H9 (cell line): ENCODE measurements at regions not wholly inside any gene's neighbourhood (a gene's known extent, or its start where the extent isn't known, plus 50 kb on each side); places are given as distances from the start of the nearest gene placed in this dataset.

Experiments
- DNase-seq: peaks from one replicate; pipeline ENCODE4 v3.0.0-alpha.2; 2017
- H2AFZ ChIP-seq: one replicate; pipeline ENCODE4 v1.6.1; 2013; ENCODE audit warnings: mild to moderate bottlenecking, low read length, control low read depth, moderate library complexity
- H2AK5ac ChIP-seq: 2 replicates; pipeline ENCODE4 v1.6.1; 2013; ENCODE audit warnings: low read length, control low read depth, mixed read lengths; ENCODE audit not compliant: insufficient read length
- H2BK120ac ChIP-seq: one replicate; pipeline ENCODE4 v1.6.1; 2013; ENCODE audit warnings: low read depth, mild to moderate bottlenecking, low read length, control low read depth, inconsistent platforms; ENCODE audit not compliant: poor library complexity, severe bottlenecking
- H2BK12ac ChIP-seq: 2 replicates; pipeline ENCODE4 v1.6.1; 2013; ENCODE audit warnings: low read length, control low read depth, mixed read lengths, low read depth; ENCODE audit not compliant: insufficient read length
- H2BK15ac ChIP-seq: 2 replicates; pipeline ENCODE4 v1.6.1; 2013; ENCODE audit warnings: low read depth, low read length, control low read depth
- H2BK20ac ChIP-seq: one replicate; pipeline ENCODE4 v1.6.1; 2013; ENCODE audit warnings: low read depth, mild to moderate bottlenecking, low read length, control low read depth, inconsistent platforms; ENCODE audit not compliant: poor library complexity, severe bottlenecking
- H2BK5ac ChIP-seq: 2 replicates; pipeline ENCODE4 v1.6.1; 2013; ENCODE audit warnings: low read length, control low read depth, mixed read lengths; ENCODE audit not compliant: insufficient read length
- H3K14ac ChIP-seq: 2 replicates; pipeline ENCODE4 v1.6.1; 2013; ENCODE audit warnings: low read length, control low read depth; ENCODE audit not compliant: insufficient read depth
- H3K18ac ChIP-seq: 2 replicates; pipeline ENCODE4 v1.6.1; 2013; ENCODE audit warnings: low read depth, mild to moderate bottlenecking, mixed read lengths, low read length, control low read depth; ENCODE audit not compliant: insufficient read length
- H3K23ac ChIP-seq: 2 replicates; pipeline ENCODE4 v1.6.1; 2013; ENCODE audit warnings: low read length, control low read depth, mixed read lengths, low read depth; ENCODE audit not compliant: insufficient read length
- H3K23me2 ChIP-seq: 2 replicates; pipeline ENCODE4 v1.6.1; 2013; ENCODE audit warnings: low read depth, mild to moderate bottlenecking, mixed read lengths, low read length, control low read depth; ENCODE audit not compliant: insufficient read length, poor library complexity, severe bottlenecking
- H3K27ac ChIP-seq: 2 replicates; pipeline ENCODE4 v1.5.1; 2013; ENCODE audit warnings: low read length, control low read depth, mixed read lengths, low read depth; ENCODE audit not compliant: insufficient read length
- H3K27me3 ChIP-seq: 2 replicates; pipeline ENCODE4 v1.6.1; 2013; ENCODE audit warnings: low read length, control low read depth, inconsistent platforms; ENCODE audit not compliant: insufficient read depth
- H3K4ac ChIP-seq: 2 replicates; pipeline ENCODE4 v1.6.1; 2013; ENCODE audit warnings: low read depth, mild to moderate bottlenecking, control low read depth, inconsistent platforms, low read length, moderate library complexity
- H3K4me1 ChIP-seq: 2 replicates; pipeline ENCODE4 v1.6.1; 2013; ENCODE audit warnings: low read length, control low read depth, inconsistent platforms; ENCODE audit not compliant: insufficient read depth
- H3K4me2 ChIP-seq: 2 replicates; pipeline ENCODE4 v1.6.1; 2013; ENCODE audit warnings: low read length, control low read depth, mixed read lengths; ENCODE audit not compliant: insufficient read length, insufficient read depth
- H3K56ac ChIP-seq: 2 replicates; pipeline ENCODE4 v1.6.1; 2013; ENCODE audit warnings: low read depth, mild to moderate bottlenecking, mixed read lengths, low read length, control low read depth; ENCODE audit not compliant: insufficient read length
- H3K79me1 ChIP-seq: 2 replicates; pipeline ENCODE4 v1.6.1; 2013; ENCODE audit warnings: low read depth, mild to moderate bottlenecking, moderate library complexity, low read length, control low read depth, inconsistent platforms; ENCODE audit not compliant: insufficient read depth, poor library complexity, severe bottlenecking
- H3K79me2 ChIP-seq: 2 replicates; pipeline ENCODE4 v1.6.1; 2013; ENCODE audit warnings: low read length, control low read depth, inconsistent platforms; ENCODE audit not compliant: insufficient read depth
- H3K9ac ChIP-seq: 2 replicates; pipeline ENCODE4 v1.6.1; 2013; ENCODE audit warnings: low read length, control low read depth, mixed read lengths; ENCODE audit not compliant: insufficient read length; ENCODE audit errors: extremely low read depth
- H3K9me3 ChIP-seq: one replicate; pipeline ENCODE4 v1.6.1; 2013; ENCODE audit warnings: low read depth, low read length, inconsistent platforms; ENCODE audit not compliant: control insufficient read depth
- H3T11ph ChIP-seq: one replicate; pipeline ENCODE4 v1.6.1; 2013; ENCODE audit warnings: mild to moderate bottlenecking, low read length, control low read depth, inconsistent platforms
- H4K20me1 ChIP-seq: one replicate; pipeline ENCODE4 v1.6.1; 2013; ENCODE audit not compliant: control insufficient read depth, insufficient read length, insufficient read depth
- H4K5ac ChIP-seq: 2 replicates; pipeline ENCODE4 v1.6.1; 2013; ENCODE audit warnings: low read depth, mild to moderate bottlenecking, mixed read lengths, low read length, control low read depth; ENCODE audit not compliant: insufficient read length
- H4K8ac ChIP-seq: replicated peaks from 2 replicates; pipeline ENCODE4 v1.6.1; 2013; ENCODE audit warnings: low read length, control low read depth, mixed read lengths, low read depth; ENCODE audit not compliant: insufficient read length
- H4K91ac ChIP-seq: 2 replicates; pipeline ENCODE4 v1.6.1; 2013; ENCODE audit warnings: low read depth, mild to moderate bottlenecking, moderate library complexity, mixed read lengths, low read length, control low read depth; ENCODE audit not compliant: insufficient read length
- H3K27ac Mint-ChIP-seq, 3 experiments: 2 replicates in 2 of 3; 3 replicates in 1 of 3; pipeline ENCODE4 v1.8.0; 2020 to 2021; ENCODE audit warnings: mixed read lengths in 3 of 3, mild to moderate bottlenecking in 1 of 3, moderate library complexity in 1 of 3
- H3K27me3 Mint-ChIP-seq: 2 replicates; pipeline ENCODE4 v1.8.0; 2021; ENCODE audit warnings: low read depth, mild to moderate bottlenecking, moderate library complexity, mixed read lengths
- H3K36me3 Mint-ChIP-seq, 3 experiments: 2 replicates in 2 of 3; 3 replicates in 1 of 3; pipeline ENCODE4 v1.8.0; 2020 to 2021; ENCODE audit warnings: low read depth in 3 of 3, mixed read lengths in 3 of 3; ENCODE audit not compliant: insufficient read depth in 1 of 3
- H3K4me1 Mint-ChIP-seq, 2 experiments: 2 replicates each; pipeline ENCODE4 v1.8.0; 2020; ENCODE audit warnings: mixed read lengths in 2 of 2
- H3K4me3 Mint-ChIP-seq, 2 experiments: 2 replicates in 1 of 2; 3 replicates in 1 of 2; pipeline ENCODE4 v1.8.0; 2020 to 2021; ENCODE audit warnings: mild to moderate bottlenecking in 2 of 2, mixed read lengths in 2 of 2, moderate library complexity in 1 of 2
- H3K9me3 Mint-ChIP-seq, 2 experiments: 2 replicates in 1 of 2; 3 replicates in 1 of 2; pipeline ENCODE4 v1.8.0; 2020; ENCODE audit warnings: mild to moderate bottlenecking in 2 of 2, mixed read lengths in 2 of 2, moderate library complexity in 1 of 2
- WGBS: extraction: QIAGEN DNeasy Blood & Tissue Kit; methylation state at CpG from one replicate; pipeline ENCODE4 v1.1.7; 2013; ENCODE audit warnings: missing lambda C conversion rate, low lambda C conversion rate, mixed read lengths; ENCODE audit not compliant: insufficient read length; ENCODE audit errors: extremely low coverage; 5-methylcytosine and 5-hydroxymethylcytosine counted together
- TF ChIP-seq, protein P1 (sequence below): fragments of 200-600 bp; sonication (generic); conservative IDR thresholded peaks from 3 replicates; pipeline ENCODE4 v1.8.0; 2021; ENCODE audit warnings: antibody characterized with exemption, mild to moderate bottlenecking

DNA sequence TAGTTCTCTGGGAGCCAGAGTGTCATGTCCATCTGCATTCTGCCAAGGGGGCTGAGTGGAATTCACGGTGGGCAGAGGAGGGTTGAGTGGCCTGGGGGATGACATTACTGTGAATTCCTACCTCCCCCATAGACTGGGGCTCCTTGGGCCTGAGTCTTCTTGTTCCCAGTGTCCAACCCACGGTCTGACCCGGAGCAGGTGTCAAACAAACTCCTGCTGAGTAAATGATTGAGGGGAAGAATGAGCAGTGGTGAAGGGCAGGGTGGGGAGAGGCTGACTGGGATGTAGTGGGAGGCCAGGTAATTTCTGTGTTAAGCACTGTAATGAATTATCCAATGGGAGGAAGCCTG is 597.6 kb downstream of the MATN1 start:
- no peaks in the 10 kb centered on the region; a peak in 1 of 5 replicates for H3K9me3 Mint-ChIP-seq
- Histone ChIP-seq H3K9me3 (no peaks in the 10 kb centered on the region), H3T11ph (no peak overlapping the region), H3K79me2 (no peaks in the 10 kb centered on the region), H2BK5ac (no peak overlapping the region), H3K4ac (no peak overlapping the region), H3K27me3 (no peaks in the 10 kb centered on the region), H4K8ac (no peak overlapping the region), H2BK15ac (no peak overlapping the region), H2AK5ac (no peak overlapping the region), H2BK20ac (no peak overlapping the region), H3K23me2 (no peaks in the 10 kb centered on the region), H2AFZ (no peak overlapping the region), H3K27ac (no peak overlapping the region), H3K4me2 (no peak overlapping the region), H4K5ac (no peak overlapping the region), H2BK120ac (no peak overlapping the region), H3K14ac (no peak overlapping the region), H3K18ac (no peak overlapping the region), H3K56ac (no peak overlapping the region), H3K4me1 (no peaks in the 10 kb centered on the region), H2BK12ac (no peak overlapping the region), H4K20me1 (no peaks in the 10 kb centered on the region), H3K79me1 (no peaks in the 10 kb centered on the region), H3K9ac (no peak overlapping the region), H3K23ac (no peak overlapping the region), H4K91ac (no peak overlapping the region)
- H3K36me3 Mint-ChIP-seq = no peaks in the 10 kb centered on the region; a peak in 1 of 7 replicates
- H3K4me1 Mint-ChIP-seq = peaks cover 0 to 3% of the 10 kb centered on the region in 2 experiments; a peak in 1 of 4 replicates
- TF ChIP-seq, protein P1, sequence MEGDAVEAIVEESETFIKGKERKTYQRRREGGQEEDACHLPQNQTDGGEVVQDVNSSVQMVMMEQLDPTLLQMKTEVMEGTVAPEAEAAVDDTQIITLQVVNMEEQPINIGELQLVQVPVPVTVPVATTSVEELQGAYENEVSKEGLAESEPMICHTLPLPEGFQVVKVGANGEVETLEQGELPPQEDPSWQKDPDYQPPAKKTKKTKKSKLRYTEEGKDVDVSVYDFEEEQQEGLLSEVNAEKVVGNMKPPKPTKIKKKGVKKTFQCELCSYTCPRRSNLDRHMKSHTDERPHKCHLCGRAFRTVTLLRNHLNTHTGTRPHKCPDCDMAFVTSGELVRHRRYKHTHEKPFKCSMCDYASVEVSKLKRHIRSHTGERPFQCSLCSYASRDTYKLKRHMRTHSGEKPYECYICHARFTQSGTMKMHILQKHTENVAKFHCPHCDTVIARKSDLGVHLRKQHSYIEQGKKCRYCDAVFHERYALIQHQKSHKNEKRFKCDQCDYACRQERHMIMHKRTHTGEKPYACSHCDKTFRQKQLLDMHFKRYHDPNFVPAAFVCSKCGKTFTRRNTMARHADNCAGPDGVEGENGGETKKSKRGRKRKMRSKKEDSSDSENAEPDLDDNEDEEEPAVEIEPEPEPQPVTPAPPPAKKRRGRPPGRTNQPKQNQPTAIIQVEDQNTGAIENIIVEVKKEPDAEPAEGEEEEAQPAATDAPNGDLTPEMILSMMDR = no peak
- WGBS = no CpG with 5 or more reads among the region's 3 CpGs
- DNase-seq = no peak
- no peak overlapping the region for H3K4me3 Mint-ChIP-seq
- no peak overlapping the region for H3K27ac Mint-ChIP-seq
- H3K27me3 Mint-ChIP-seq = peaks cover 3% of the 10 kb centered on the region; the same call in 1 of the 2 replicates
